NCI-H510A treated with DMSO at 0.1 percent for 48 hours (cell line): ENCODE measurements at regions not wholly inside any gene's neighbourhood (a gene's known extent, or its start where the extent isn't known, plus 50 kb on each side); places are given as distances from the start of the nearest gene placed in this dataset.
"Not testable (repeated sequence)": the region's sequence is repeated elsewhere in the genome, so short reads cannot be mapped to it uniquely, and the experiment has no call there.

ENCODE experiments used
- DNase-seq: peaks from one replicate; lab custom pipeline; 2025; lab: John Stamatoyannopoulos, UW

- DNase-seq, result no peak
Measured at GRCh38 chr5:68021916-68022315, 193.6 kb upstream of the PIK3R1 start.

- no peak for DNase-seq
Measured at GRCh38 chr5:68021227-68021626, 194.3 kb upstream of the PIK3R1 start.

- not testable (repeated sequence) for DNase-seq
Measured at GRCh38 chr5:68020461-68020969, 195.0 kb upstream of the PIK3R1 start.

- DNase-seq, result no peak
Measured at GRCh38 chr5:68015381-68016302, 199.9 kb upstream of the PIK3R1 start.

- no peak for DNase-seq
Measured at GRCh38 chr5:68012831-68013230, 202.7 kb upstream of the PIK3R1 start.

- no peak for DNase-seq
Measured at GRCh38 chr5:68012429-68012828, 203.1 kb upstream of the PIK3R1 start.

- DNase-seq, result no peak
Measured at GRCh38 chr5:68011801-68012200, 203.8 kb upstream of the PIK3R1 start.

GRCh38 chr5:68011259-68011760 lies 204.2 kb upstream of the PIK3R1 start:
- no peak for DNase-seq

- no peak for DNase-seq
Measured at GRCh38 chr5:68010740-68011139, 204.8 kb upstream of the PIK3R1 start.

GRCh38 chr5:68007451-68007850 lies 208.1 kb upstream of the PIK3R1 start:
- DNase-seq, result no peak

GRCh38 chr5:68002836-68003235 lies 212.7 kb upstream of the PIK3R1 start:
- no peak for DNase-seq

- DNase-seq, result no peak
Measured at GRCh38 chr5:68000805-68001204, 214.8 kb upstream of the PIK3R1 start.

GRCh38 chr5:67999391-67999790 lies 216.2 kb upstream of the PIK3R1 start:
- DNase-seq, result no peak

GRCh38 chr5:67998709-67999261 lies 216.8 kb upstream of the PIK3R1 start:
- no peak for DNase-seq

GRCh38 chr5:67997892-67998457 lies 217.6 kb upstream of the PIK3R1 start:
- no peak for DNase-seq

GRCh38 chr5:67997148-67997547 lies 218.4 kb upstream of the PIK3R1 start:
- DNase-seq, result no peak

GRCh38 chr5:67996596-67996995 lies 219.0 kb upstream of the PIK3R1 start:
- no peak for DNase-seq

- no peak for DNase-seq
Measured at GRCh38 chr5:67992923-67993322, 222.6 kb upstream of the PIK3R1 start.

GRCh38 chr5:67989456-67989855 lies 226.1 kb upstream of the PIK3R1 start:
- no peak for DNase-seq

- no peak for DNase-seq
Measured at GRCh38 chr5:67986761-67987160, 228.8 kb upstream of the PIK3R1 start.

- no peak for DNase-seq
Measured at GRCh38 chr5:67985686-67986387, 229.7 kb upstream of the PIK3R1 start.

GRCh38 chr5:67984546-67984945 lies 231.0 kb upstream of the PIK3R1 start:
- no peak for DNase-seq
